B cell (primary cell): ENCODE measurements at regions not wholly inside any gene's neighbourhood (a gene's known extent, or its start where the extent isn't known, plus 50 kb on each side); places are given as distances from the start of the nearest gene placed in this dataset.

Experiments
- ATAC-seq: fragments of 200-7000 bp; cut with Tn5 transposase; one replicate; pipeline ENCODE4 v1.10.0; 2021; ENCODE audit warnings: low read depth, mild to moderate bottlenecking, moderate number of reproducible peaks, moderate library complexity
- CTCF ChIA-PET: fragments of 350-600 bp; sonication (Branson Sonifier 250); formaldehyde crosslinking; loops from one replicate; lab custom pipeline; 2021; ENCODE audit warnings: antibody characterized with exemption, inconsistent platforms; lab: Charles Lee
- POLR2A ChIA-PET: fragments of 350-600 bp; sonication (Branson Sonifier 250); formaldehyde crosslinking; loops from one replicate; lab custom pipeline; 2021; ENCODE audit warnings: antibody characterized with exemption; lab: Charles Lee
- DNase-seq: peaks from one replicate; pipeline ENCODE4 v3.0.0; 2013
- H2AFZ ChIP-seq: 2 replicates; pipeline ENCODE4 v1.6.1; 2012; ENCODE audit warnings: mild to moderate bottlenecking, low read depth, low read length; ENCODE audit not compliant: insufficient read depth, poor library complexity, severe bottlenecking
- H3K27ac ChIP-seq, 2 donors: 1 replicate in 1 of 2; 2 replicates in 1 of 2; pipeline ENCODE4 v1.5.1; 2012 to 2013; ENCODE audit warnings: low read length in 2 of 2, mild to moderate bottlenecking in 2 of 2, moderate library complexity in 1 of 2
- H3K27me3 ChIP-seq, 4 experiments: fragments of 200-600 bp in 1 of 4; sonication (generic) in 1 of 4; replicated peaks in 1 of 4; 1 replicate in 2 of 4; 2 replicates in 2 of 4; pipeline versions ENCODE4 v1.6.1 to v1.7.0; 2013 to 2016; ENCODE audit warnings: low read length in 3 of 4, mild to moderate bottlenecking in 2 of 4, mixed read lengths in 1 of 4, moderate library complexity in 1 of 4; ENCODE audit not compliant: insufficient read depth in 4 of 4, control insufficient read depth in 3 of 4; ENCODE audit errors: control extremely low read depth in 1 of 4
- H3K36me3 ChIP-seq, 2 experiments: replicated peaks in 1 of 2; 1 replicate in 1 of 2; 2 replicates in 1 of 2; pipeline versions ENCODE4 v1.6.1 to v1.7.1; 2013; ENCODE audit warnings: low read length in 1 of 2; ENCODE audit not compliant: insufficient read depth in 2 of 2, control insufficient read depth in 1 of 2; ENCODE audit errors: control extremely low read depth in 1 of 2, extremely low read depth in 1 of 2
- H3K4me1 ChIP-seq, 2 donors: fragments of 200-600 bp in 1 of 2; sonication (generic) in 1 of 2; 1 replicate in 1 of 2; 2 replicates in 1 of 2; pipeline versions ENCODE4 v1.5.1 to v1.6.1; 2013 to 2017; ENCODE audit warnings: low read length in 2 of 2; ENCODE audit not compliant: control insufficient read depth in 2 of 2, insufficient read depth in 2 of 2
- H3K4me2 ChIP-seq: replicated peaks from 2 replicates; pipeline ENCODE3; 2012; ENCODE audit warnings: mild to moderate bottlenecking, low read depth, low read length; ENCODE audit not compliant: poor library complexity, severe bottlenecking
- H3K4me3 ChIP-seq, 5 experiments: fragments of 200-600 bp in 1 of 5; sonication (generic) in 1 of 5; 1 replicate in 3 of 5; 2 replicates in 2 of 5; pipeline versions ENCODE4 v1.5.1 to v1.7.0; 2011 to 2016; ENCODE audit warnings: low read length in 4 of 5, mild to moderate bottlenecking in 4 of 5, low read depth in 2 of 5, control low read depth in 1 of 5, moderate library complexity in 1 of 5; ENCODE audit not compliant: insufficient read depth in 1 of 5; ENCODE audit errors: control extremely low read depth in 1 of 5, extremely low read depth in 1 of 5
- H3K79me2 ChIP-seq: fragments of 200-600 bp; sonication (generic); one replicate; pipeline ENCODE4 v1.6.0; 2016; ENCODE audit warnings: low read length; ENCODE audit not compliant: control insufficient read depth, insufficient read depth
- H3K9ac ChIP-seq: fragments of 200-600 bp; sonication (generic); 2 replicates; pipeline ENCODE4 v1.6.1; 2017; ENCODE audit warnings: mild to moderate bottlenecking, low read length, moderate library complexity
- H3K9me3 ChIP-seq, 3 donors: one replicate each; pipeline versions ENCODE4 v1.6.1 to v1.7.1; 2013; ENCODE audit warnings: low read length in 2 of 3; ENCODE audit not compliant: control insufficient read depth in 2 of 3, insufficient read depth in 1 of 3; ENCODE audit errors: control extremely low read depth in 1 of 3
- H4K20me1 ChIP-seq: 2 replicates; pipeline ENCODE4 v1.6.0; 2012; ENCODE audit warnings: mild to moderate bottlenecking, low read length; ENCODE audit not compliant: insufficient read depth, control insufficient read depth, poor library complexity, severe bottlenecking
- H3K27ac Mint-ChIP-seq: one replicate; pipeline ENCODE4 v1.8.0; 2021; ENCODE audit warnings: mixed read lengths
- H3K27me3 Mint-ChIP-seq: one replicate; pipeline ENCODE4 v1.8.0; 2021; ENCODE audit warnings: mixed read lengths
- H3K4me1 Mint-ChIP-seq: one replicate; pipeline ENCODE4 v1.8.0; 2021; ENCODE audit warnings: mixed read lengths
- H3K4me3 Mint-ChIP-seq: one replicate; pipeline ENCODE4 v1.8.0; 2021; ENCODE audit warnings: mixed read lengths
- H3K9me3 Mint-ChIP-seq: one replicate; pipeline ENCODE4 v1.8.0; 2022; ENCODE audit warnings: mixed read lengths; ENCODE audit not compliant: insufficient read depth
- EZH2 ChIP-seq: IDR thresholded peaks from 2 replicates; pipeline ENCODE4 v1.6.1; 2012; ENCODE audit warnings: borderline replicate concordance, low read depth, mild to moderate bottlenecking, moderate library complexity, low read length; ENCODE audit not compliant: insufficient read depth, poor library complexity, severe bottlenecking
- WGBS: methylation state at CpG from one replicate; pipeline ENCODE4 v1.1.5; 2013; ENCODE audit warnings: missing lambda C conversion rate; ENCODE audit not compliant: insufficient coverage; 5-methylcytosine and 5-hydroxymethylcytosine counted together
- intact Hi-C: fragments of 100-400 bp; cut with micrococcal nuclease; formaldehyde crosslinking; loops from one replicate; pipeline ENCODE4 v1.10.0; 2022
- TF ChIP-seq, protein P1 (sequence below): fragments of 200-600 bp; IDR thresholded peaks from one replicate; pipeline ENCODE4 v1.8.0; 2022; ENCODE audit warnings: antibody characterized with exemption, mild to moderate bottlenecking

DNA sequence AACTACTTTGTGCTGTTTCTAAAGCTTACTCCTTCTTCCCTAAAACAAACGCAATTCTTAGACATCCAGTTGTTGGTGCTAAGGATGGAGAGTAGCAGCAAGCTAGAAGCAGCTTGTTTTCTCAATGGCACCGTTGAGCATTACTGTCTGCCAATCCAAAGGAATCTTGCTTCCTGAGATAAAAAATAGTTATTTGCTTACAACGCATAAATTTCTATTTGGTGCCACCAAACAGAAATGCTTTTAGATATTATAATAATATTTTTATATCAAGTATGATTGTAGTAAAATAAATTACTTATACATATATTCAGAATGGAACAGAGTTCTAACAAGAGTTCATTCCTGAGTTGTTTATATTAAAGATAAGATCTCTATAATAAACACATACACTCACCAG is 434.7 kb downstream of the CPS1 start:
- no CpG with 5 or more reads among the region's 3 CpGs for WGBS
- H3K27ac Mint-ChIP-seq = no peak overlapping the region
- no peak overlapping the region for H3K4me2 ChIP-seq

DNA sequence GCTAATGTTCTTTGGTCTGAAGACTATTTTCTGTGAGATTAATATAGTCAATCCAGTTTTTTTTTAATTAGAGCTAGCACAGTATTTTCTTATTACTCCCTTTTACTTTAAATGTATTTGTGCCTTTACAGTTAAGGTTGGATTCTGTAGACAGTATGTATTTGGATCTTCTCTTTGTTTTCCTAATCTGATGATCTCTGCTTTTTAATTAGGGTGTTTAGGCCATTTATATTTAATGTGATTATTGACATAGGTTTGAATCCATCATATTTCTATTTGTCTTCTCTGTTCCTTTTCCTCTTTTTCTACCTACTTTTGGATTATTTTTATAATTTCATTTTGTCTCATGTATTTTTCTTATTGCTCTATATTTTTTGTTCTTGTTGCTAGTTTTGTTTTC is 437.7 kb downstream of the CPS1 start:
- CTCF ChIA-PET = no interaction called here

More for the DNA sequence above, 434.7 kb downstream of the CPS1 start:
- Histone ChIP-seq H3K36me3 (no peaks in the 10 kb centered on the region), H3K4me3 (no peak overlapping the region), H2AFZ (no peak overlapping the region), H3K27me3 (no peaks in the 10 kb centered on the region), H3K9ac (no peak overlapping the region), H3K79me2 (no peaks in the 10 kb centered on the region), H3K9me3 (peaks cover 0 to 7% (median 0%) of the 10 kb centered on the region in 3 donors), H3K4me1 (no peaks in the 10 kb centered on the region), H4K20me1 (no peaks in the 10 kb centered on the region), H3K27ac (no peak overlapping the region)
- H3K9me3 Mint-ChIP-seq = no peaks in the 10 kb centered on the region
- ChIA-PET CTCF (no interaction called here), POLR2A (no interaction called here)
- TF ChIP-seq, protein P1, sequence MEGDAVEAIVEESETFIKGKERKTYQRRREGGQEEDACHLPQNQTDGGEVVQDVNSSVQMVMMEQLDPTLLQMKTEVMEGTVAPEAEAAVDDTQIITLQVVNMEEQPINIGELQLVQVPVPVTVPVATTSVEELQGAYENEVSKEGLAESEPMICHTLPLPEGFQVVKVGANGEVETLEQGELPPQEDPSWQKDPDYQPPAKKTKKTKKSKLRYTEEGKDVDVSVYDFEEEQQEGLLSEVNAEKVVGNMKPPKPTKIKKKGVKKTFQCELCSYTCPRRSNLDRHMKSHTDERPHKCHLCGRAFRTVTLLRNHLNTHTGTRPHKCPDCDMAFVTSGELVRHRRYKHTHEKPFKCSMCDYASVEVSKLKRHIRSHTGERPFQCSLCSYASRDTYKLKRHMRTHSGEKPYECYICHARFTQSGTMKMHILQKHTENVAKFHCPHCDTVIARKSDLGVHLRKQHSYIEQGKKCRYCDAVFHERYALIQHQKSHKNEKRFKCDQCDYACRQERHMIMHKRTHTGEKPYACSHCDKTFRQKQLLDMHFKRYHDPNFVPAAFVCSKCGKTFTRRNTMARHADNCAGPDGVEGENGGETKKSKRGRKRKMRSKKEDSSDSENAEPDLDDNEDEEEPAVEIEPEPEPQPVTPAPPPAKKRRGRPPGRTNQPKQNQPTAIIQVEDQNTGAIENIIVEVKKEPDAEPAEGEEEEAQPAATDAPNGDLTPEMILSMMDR = no peak
- no peak for TF ChIP-seq EZH2
- H3K4me1 Mint-ChIP-seq = no peaks in the 10 kb centered on the region
- H3K4me3 Mint-ChIP-seq = no peak overlapping the region
- ATAC-seq (no peak), DNase-seq (no peak)
- intact Hi-C loops = no loop called here
- no peaks in the 10 kb centered on the region for H3K27me3 Mint-ChIP-seq

More for the DNA sequence above, 437.7 kb downstream of the CPS1 start:
- H3K27ac Mint-ChIP-seq = no peak overlapping the region
- Histone ChIP-seq H2AFZ (no peak overlapping the region), H3K27ac (no peak overlapping the region), H3K36me3 (no peaks in the 10 kb centered on the region), H3K4me2 (no peak overlapping the region), H3K4me1 (no peaks in the 10 kb centered on the region), H3K27me3 (no peaks in the 10 kb centered on the region), H4K20me1 (no peaks in the 10 kb centered on the region), H3K79me2 (no peaks in the 10 kb centered on the region), H3K4me3 (no peak overlapping the region), H3K9me3 (no peaks in the 10 kb centered on the region), H3K9ac (no peak overlapping the region)
- intact Hi-C loops = no loop called here
- TF ChIP-seq EZH2 = no peak
- TF ChIP-seq, protein P1 = no peak
- H3K4me1 Mint-ChIP-seq = no peaks in the 10 kb centered on the region
- POLR2A ChIA-PET = no interaction called here
- H3K9me3 Mint-ChIP-seq = no peaks in the 10 kb centered on the region
- ATAC-seq = no peak
- no peak for DNase-seq
- no peak overlapping the region for H3K4me3 Mint-ChIP-seq
- no peaks in the 10 kb centered on the region for H3K27me3 Mint-ChIP-seq
